RPMI7951 (cell line): ENCODE measurements at regions not wholly inside any gene's neighbourhood (a gene's known extent, or its start where the extent isn't known, plus 50 kb on each side); places are given as distances from the start of the nearest gene placed in this dataset.
A peak's percentile ranks its signal among the peaks of the same experiment; 100 is the strongest.
"Not testable (repeated sequence)": the region's sequence is repeated elsewhere in the genome, so short reads cannot be mapped to it uniquely, and the experiment has no call there.

Experiments
- DNase-seq: peaks from one replicate; pipeline ENCODE4 v3.0.0-alpha.2; 2012; ENCODE audit warnings: low read depth

DNA sequence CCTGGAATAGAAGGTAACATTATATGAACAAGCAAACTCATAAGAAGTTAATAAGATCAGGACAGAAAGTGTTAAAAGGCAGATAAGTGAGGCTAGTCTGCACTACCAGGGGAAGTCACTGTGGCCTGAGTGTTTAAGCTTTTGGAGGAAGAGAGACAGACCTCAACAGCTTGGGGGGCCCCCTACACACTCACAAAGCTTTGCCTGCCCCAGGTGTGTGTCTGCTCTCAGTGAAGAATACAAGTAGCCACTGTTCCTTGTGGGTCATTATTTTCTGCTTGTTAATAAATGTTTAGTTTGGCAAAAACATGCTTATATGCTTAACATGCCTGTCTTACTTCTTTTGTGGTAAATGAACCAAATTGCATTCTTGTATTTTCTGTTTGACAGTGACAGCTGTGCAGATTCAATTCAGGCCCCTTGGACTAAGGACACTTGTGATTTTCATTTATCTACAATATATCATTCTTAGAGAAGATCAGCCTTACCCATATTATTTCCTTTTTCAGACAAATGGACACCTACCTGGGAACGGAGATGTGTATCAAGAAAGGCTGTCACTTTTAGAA, 50.7 kb upstream of the C12orf71 start:
- no peak for DNase-seq

DNA sequence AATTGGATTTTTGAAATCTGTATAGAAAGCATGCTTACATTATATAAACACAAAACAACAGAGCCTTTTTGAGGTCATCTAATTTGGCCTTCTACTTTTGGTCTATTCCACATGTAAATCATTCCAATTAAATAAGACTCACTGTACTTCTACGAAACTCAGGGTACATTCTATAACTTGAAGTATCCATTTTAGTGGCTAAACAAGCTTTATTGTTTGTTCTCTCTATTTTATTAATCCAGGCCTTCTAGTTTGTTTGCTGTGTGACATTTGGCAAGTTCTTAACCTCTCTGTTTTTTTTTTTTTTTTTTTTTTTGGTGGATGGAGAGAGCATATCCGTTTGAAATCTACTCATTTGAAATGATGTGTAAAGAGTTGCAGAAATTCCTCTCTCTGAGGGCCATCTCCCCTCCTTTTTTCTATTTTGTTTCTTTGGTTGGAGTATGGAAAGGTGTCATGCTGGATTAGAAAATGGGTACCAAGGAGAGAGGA, 58.1 kb upstream of the C12orf71 start:
- no peak for DNase-seq

DNA sequence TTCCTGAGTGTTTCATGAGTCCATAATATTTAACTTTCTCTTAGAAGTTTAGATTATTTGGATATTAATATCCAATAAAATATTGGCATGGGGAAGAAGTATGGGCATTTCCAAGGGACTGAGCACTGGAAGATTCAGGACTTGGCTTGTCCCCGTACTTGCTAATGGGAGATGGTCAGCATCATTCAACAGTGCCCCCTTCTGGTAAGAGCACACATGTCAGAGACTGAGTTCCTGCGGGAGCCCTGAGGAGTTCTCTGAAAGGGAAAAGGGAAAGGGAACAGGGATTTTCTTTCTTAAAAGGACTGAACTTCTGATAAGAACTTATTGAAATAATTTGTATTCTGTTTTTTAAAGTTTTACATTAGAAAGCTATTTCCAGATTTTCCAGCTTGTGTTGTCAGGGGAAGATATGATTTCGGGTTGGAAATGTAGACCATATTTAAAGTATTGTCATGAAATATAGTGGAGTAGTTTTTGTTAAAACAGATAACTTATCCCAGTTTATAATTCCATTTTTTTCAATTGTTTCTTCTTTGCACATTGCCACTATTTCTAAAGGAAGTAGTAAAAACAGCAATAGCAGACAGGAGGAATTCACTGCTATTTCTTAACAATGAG, 59.8 kb upstream of the C12orf71 start:
- peak; percentile 74 for DNase-seq

DNA sequence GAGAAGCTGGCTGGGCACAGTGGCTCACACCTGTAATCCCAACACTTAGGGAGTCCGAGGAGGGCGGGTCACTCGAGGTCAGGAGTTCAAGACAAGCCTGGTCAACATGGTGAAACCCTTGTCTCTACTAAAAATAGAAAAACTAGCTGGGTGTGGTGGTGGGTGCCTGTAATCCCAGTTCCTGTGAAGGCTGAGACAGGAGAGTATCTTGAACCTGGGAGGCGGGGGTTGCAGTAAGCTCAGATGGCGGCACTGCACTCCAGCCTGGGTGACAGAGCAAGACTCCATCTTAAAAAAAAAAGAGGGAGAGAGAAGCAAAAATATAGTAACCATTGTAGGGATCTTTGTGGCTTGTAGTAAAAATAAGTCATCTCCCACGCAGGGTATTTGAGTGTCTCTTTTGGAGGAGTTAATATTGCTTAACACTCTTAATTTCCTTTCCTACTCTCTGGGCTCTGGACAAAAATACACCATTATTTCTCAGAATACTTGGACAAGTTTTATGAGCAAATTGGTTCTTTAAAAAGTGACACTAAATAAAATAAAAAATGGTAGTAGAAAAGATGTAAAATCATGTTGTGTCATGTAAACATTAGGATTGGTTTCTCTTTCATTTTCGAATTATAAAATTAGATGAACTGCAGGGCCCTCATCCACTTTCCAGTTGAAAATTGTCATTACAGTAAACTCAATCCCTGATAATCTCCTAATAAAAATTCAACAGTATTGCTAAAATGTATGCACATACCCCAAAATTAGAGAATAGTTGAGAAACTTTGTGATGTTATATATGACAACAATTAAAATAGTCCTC, 61.1 kb upstream of the C12orf71 start:
- peak; percentile 24 for DNase-seq

DNA sequence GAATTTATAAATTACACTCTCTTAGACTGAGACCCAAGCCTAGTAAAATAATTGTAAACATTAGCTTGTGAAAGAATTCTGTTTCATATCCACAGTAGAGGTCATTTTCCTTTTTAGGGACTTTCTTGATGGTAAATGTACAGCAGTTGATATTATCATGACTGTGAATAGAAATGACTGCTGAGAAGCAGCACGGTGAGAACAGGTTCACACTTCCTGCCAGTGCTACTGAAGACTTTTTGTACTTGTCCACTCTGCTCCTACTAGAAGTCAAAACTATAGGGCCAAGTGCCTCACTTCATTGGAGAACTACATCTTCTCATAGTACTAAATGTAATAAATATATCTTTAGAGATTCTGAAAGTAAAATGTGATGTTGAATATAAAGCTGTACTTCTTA, 63.3 kb upstream of the C12orf71 start:
- DNase-seq, result not testable (repeated sequence)

DNA sequence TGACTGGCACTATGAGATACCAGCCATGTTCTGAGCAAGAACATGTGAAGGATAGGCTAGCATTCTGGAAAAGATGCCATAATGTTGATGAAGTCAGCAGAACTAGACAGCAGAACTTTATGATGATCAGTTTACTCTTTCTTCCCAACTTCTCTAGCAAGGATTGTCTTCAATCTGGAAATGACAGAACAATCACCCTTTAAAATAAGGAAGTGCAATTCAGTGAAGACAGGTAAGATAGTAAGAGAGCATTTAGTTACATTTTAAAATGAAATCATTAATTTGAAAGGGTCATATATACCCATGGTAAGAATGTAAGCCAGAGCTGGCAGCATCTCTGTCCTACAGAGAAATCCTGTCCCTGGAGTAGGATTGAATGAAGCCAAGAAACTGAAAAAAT, 66.0 kb upstream of the C12orf71 start:
- no peak for DNase-seq

DNA sequence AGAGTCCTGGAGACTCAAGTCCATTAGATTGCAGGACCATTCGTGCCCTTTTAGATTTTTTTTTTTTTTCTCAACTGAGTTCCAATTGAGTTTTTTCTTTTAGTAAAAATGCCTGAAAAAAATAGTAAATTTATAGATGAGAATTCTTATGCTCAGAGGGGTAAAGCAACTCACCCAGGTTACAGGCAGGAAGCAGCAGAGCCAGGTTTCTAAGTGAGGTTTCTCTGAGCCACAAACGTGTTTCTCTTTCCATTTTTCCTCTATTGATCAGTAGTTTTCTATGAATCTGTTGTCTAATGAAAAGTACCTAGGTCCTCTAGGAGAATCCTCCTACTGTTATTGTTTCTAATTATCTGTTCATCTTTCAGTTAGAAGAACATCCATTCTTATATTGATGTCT, 66.4 kb upstream of the C12orf71 start:
- DNase-seq, result no peak

DNA sequence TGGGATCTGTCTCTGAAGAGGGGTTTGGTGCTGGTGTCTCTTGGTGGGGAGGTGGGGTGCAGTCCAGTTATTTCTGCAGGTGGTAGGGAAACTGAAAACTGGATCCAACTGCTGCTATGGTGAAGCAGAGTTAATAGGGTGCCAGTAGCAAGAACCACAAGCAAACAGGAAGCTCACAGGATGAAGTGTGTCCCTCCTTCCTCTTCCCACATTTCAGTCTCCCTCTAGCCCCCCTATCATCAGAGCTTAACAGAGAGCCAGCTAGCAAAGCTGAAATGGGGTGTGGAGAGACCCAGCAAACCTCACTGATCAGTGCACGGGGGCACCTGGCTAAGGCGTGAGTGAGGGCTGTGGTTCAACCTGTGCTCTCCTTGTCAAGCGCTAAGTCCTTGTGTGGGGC, 69.1 kb upstream of the C12orf71 start:
- DNase-seq, result no peak

DNA sequence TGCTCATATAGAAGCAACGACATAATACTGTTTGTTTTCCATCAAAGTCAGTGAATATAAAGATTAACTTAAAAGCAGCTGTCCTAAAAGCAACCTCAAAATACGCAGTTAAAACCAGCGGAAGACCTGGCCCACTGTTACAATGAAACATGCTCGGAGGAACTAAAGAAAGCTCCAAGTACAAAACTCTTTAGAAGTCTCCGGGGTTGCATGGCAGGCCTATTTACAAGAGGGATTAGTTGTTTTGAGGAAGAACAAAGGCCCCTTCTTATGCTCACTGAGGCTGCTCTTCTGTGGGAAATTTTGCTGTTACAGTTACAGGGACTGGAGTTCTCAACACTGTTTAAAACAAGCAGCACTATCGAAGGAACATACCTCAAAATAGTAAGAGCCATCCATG, 75.9 kb upstream of the C12orf71 start:
- DNase-seq, result no peak

DNA sequence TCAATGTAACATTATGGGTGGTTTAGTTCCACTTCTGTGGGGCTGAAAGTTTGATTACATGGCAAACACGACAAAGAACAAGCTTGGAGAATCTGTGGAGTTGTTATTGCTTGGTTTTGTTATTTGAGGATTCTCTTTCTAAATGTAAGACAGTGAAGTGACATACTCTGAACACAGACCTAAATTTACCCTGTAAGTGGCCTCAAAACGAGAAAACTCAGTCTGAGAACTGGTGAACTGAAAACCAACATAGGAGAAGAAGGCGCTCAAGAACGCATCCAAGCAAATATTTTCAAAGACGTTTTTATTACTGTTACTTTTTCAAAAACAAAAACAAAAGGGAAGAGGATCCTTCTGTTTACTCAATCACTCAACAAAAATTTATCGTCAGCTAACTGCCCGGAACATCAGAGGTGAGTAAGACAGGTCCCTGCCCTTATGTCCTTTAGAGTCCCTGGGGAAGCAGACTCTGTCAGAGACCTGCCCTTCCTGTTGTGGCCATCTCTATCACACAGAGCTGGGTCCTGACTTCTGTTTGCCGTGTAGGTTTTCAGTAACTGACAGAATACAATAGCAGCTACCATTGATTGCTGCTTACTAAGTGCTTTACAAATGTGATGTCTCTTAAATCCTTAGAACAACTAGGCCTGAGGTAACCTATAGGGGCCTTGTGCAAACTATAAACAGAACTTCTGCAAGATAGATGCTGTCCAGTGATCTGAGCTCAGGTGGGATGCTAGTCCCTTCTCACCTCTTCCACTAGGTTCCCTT, 79.3 kb upstream of the C12orf71 start:
- no peak for DNase-seq

DNA sequence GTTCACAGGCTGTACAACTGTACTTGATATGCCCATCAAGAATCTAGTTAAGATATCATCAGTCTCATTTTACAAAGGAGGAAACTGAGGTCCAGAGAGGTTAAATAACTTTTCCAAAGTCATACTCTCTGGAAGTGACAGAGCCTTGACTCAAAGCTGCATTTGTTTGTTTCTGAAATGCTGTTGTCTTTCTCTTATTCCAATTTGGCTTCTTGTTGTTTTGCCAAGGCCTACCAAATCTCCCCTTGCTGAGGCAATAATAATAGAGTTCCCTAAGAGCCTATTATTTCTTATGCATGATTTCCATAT, 79.8 kb upstream of the C12orf71 start:
- DNase-seq, result no peak

DNA sequence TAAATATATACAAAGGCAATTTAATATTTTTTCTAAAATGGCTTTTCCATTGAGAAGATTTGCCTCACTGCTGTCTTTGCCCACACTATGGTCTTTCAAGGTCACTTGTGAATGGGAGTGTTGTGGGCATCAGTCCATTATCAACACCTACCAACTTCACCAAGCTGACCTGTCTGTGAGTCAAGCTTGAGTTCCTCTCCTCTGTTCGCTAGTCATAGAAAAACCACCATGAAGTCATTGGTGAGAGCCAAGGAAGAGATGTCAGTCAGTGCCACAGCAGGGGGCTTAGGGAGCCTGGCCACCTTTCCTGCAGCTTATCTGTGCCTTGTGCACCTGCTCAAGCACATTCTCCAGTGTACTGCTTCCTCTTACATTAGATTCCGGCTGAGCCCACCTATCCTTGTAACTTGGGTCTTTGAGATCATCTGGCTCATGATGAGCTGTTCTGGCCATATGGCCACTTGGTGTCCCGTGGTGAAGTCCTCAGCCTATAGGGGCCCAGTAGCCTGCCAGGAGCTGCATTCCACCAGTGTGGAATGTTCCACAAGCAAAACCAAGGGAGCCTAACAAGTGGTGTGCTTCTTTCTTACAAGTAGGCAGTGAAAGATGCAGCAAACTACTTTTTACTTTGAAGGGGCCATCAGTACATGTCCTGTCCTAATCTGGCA, 80.8 kb upstream of the C12orf71 start:
- DNase-seq, result peak; percentile 51

DNA sequence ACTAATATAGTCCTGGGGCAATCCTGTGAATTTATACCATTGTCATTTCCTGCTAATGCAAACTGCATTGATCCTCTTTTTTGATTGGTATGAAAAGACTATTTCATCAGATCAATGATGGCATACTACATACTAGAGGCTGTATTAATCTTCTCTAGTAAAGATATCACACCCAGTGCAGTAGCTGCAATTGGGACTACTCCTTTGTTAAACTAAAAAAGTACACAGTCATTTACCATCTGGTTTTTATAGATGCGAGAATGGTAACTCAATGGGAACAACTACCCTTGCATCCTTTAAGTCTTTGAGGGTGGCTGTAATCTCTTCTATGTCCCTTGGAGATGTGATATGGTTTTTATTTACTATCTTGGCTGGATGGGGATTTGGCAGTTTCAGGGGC, 80.2 kb upstream of the STK38L start:
- DNase-seq, result no peak

DNA sequence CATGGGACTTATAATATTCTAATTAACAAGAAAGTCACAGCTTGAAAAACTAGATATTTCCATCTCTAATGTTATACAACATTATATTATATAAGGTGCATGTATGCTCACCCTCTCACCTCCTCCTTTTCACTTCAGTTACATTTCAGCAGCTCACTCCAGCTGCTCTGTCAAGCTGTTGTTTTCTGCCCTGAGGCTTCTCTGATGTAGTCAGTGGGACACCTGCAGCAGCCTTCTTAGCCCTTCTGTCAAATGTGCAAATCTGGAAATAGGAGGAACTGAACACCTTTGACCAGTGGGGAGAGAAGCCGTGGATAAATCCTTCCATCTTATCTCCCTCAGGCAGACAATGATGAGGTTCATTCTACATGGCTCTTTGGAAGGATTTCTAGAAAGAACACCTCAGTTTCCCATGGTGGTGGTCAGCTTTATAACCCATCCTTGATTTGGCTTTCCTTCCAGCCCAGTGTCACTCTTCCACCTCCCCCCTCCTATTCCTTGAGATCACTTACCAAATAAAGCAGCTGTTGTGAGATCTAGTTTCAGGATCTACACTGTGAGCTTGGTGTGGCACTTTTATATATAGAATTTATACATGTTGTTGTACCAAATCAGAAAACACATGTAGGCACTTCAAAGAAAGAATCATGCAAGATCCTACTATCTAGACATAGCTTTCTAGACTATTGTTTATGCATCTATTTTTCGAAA, 79.6 kb upstream of the STK38L start:
- no peak for DNase-seq

DNA sequence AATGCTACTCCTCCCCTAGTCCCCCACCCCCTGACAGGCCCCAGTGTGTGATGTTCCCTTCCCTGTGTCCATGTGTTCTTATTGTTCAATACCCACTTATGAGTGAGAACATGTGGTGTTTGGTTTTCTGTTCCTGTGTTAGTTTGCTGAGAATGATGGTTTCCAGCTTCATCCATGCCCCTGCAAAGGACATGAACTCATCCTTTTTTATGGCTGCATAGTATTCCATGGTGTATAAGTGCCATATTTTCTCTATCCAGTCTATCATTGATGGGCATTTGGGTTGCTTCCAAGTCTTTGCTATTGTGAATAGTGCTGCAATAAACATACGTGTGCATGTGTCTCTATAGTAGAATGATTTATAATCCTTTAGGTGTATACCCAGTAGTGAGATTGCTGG, 78.1 kb upstream of the STK38L start:
- not testable (repeated sequence) for DNase-seq

DNA sequence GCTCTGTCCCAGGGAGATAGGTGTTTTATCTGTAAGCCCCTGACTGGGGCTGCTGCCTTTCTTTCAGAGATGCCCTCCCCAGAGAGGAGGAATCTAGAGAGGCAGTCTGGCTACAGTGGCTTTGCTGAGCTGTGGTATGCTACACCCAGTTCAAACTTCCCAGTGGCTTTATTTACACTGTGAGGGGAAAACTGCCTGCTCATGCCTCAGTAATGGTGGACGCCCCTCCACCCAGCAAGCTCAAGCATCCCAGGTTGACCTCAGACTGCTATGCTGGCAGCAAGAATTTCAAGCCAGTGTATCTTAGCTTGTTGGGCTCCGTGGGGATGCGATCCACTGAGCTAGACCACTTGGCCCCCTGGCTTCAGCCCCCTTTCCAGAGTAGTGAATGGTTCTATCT, 72.6 kb upstream of the STK38L start:
- not testable (repeated sequence) for DNase-seq

DNA sequence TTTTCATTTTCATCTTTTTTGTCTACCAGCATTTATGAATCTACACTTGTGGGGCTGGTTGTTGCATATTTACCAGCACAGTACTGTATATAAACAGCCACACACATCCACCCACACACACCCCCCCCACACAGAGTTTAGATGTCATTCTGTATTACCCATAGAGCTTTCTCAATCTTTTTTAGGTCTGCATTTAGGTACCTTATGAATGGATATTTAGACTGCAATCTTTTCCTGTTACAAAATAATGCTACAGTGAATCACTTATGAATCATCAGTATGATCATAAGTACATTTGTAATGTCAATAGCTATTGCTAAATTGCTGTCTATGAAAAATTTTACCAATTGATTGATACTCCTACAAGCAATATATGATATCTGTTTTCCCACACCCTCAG, 67.3 kb upstream of the STK38L start:
- peak; percentile 4 for DNase-seq

DNA sequence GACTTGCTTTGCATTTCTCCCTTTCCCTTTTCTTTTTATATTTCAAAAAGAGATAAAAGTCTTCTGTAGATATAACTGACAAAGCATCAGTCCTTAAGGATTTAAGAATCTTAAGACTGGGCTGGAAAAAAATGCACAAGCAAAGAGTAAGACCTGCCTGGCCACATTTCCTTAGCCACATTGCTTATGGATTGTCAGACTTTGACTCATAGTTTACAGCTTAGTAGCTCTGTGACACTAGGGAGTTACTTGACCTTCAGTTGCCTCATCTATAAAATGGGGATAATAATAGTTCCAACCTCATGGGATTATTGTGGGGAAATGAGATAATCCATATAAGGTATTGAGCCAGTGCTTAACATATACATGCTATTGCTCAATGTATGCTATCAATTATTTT, 66.4 kb upstream of the STK38L start:
- peak; percentile 37 for DNase-seq

DNA sequence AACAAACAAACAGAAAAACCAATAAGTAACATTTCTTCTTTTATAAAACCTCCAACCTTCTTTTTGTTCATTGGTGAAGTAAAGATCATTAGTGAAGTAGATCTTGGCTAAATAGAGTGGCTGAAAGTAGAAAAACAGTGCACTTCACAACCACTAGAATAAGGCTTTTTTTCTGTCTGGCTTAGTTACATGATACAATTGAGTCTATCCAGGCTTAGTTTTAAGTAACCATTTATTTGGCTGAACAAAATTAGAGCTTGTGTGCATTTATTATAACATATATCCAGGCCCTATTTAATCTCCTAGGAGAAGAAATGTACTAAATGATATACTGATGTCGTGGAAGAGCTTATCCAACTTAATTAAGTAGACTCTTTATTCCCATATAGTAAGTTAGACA, 65.8 kb upstream of the STK38L start:
- DNase-seq, result no peak

DNA sequence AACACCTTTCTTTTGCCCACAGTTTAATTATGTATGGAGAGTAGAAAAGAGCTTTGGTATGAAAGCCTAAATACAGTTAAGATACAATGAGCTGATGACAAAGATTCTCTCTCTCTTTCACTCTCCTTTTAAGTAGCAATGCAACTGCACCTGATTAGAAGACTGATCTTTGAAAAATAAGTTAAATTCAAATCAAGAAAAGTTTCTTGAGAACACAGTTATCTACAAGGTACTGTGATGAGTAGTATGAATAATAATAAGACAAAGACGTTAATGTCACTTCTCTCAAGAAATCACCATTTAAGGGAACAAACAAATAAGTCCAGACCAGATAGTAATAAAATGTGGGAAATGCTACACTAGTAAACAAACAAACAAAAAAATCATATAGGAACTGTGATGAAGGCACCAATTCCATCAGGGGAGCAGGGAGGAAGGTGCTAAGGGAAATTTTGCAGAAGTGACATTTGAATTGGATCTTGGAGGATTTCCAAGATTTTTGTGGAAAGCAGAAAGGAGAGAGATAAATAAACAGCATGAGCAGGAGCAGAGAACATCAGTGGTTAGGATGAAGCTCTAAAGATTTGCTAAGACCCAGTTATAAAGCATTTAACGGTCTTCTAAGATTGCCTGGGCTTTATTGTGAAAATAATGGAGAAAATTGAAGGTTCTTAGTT, 65.2 kb upstream of the STK38L start:
- DNase-seq, result peak; percentile 32
